Tibial nerve (tissue), 4 donors: ENCODE measurements at regions not wholly inside any gene's neighbourhood (a gene's known extent, or its start where the extent isn't known, plus 50 kb on each side); places are given as distances from the start of the nearest gene placed in this dataset.

Source experiments
- DNase-seq, 2 donors: peaks; one replicate each; pipeline ENCODE4 v3.0.0-alpha.2; 2019; ENCODE audit warnings: low spot score in 2 of 2
- H3K27ac ChIP-seq, 4 donors: fragments of 200-600 bp; sonication (generic) in 3 of 4; one replicate each; pipeline ENCODE4 v1.5.1; 2017 to 2019; ENCODE audit warnings: mild to moderate bottlenecking in 1 of 4
- H3K27me3 ChIP-seq, 2 donors: fragments of 200-600 bp; sonication (generic) in 1 of 2; one replicate each; pipeline versions ENCODE4 v1.5.1 to v1.6.0; 2017 to 2019
- H3K36me3 ChIP-seq, 3 donors: fragments of 200-600 bp; sonication (generic); one replicate each; pipeline ENCODE4 v1.5.1; 2018 to 2019
- H3K4me1 ChIP-seq, 4 donors: fragments of 200-600 bp; sonication (generic) in 3 of 4; one replicate each; pipeline ENCODE4 v1.5.1; 2017 to 2019
- H3K4me3 ChIP-seq, 4 donors: fragments of 200-600 bp; sonication (generic) in 3 of 4; one replicate each; pipeline ENCODE4 v1.5.1; 2017 to 2019; ENCODE audit warnings: mild to moderate bottlenecking in 1 of 4, moderate library complexity in 1 of 4
- H3K9me3 ChIP-seq, 4 donors: fragments of 200-600 bp; sonication (generic) in 3 of 4; one replicate each; pipeline ENCODE4 v1.5.1; 2017 to 2019
- CTCF ChIP-seq, 5 experiments: fragments of 200-600 bp in 3 of 5; fragments of 450-650 bp in 2 of 5; sonication (generic) in 3 of 5; IDR thresholded peaks; one replicate each; pipeline ENCODE4 v1.5.1; 2016 to 2019; ENCODE audit warnings: antibody characterized with exemption in 5 of 5, mild to moderate bottlenecking in 3 of 5, moderate library complexity in 2 of 5
- EP300 ChIP-seq, 2 donors: sonication (generic); formaldehyde crosslinking; IDR thresholded peaks; one replicate each; pipeline ENCODE4 v1.6.1; 2017; ENCODE audit warnings: antibody characterized with exemption in 2 of 2, mild to moderate bottlenecking in 1 of 2
- POLR2A ChIP-seq, 2 donors: fragments of 450-650 bp; IDR thresholded peaks; one replicate each; pipeline ENCODE4 v1.6.1; 2017; ENCODE audit warnings: antibody characterized with exemption in 2 of 2, mild to moderate bottlenecking in 2 of 2, moderate library complexity in 2 of 2
- WGBS, 2 donors: methylation state at CpG; one replicate each; pipeline ENCODE4 v1.1.5; 2018; 5-methylcytosine and 5-hydroxymethylcytosine counted together

GRCh38 chr9:86652736-86653135, 294.6 kb downstream of the GAS1 start:
- Histone ChIP-seq H3K36me3 (no peaks in the 10 kb centered on the region), H3K27ac (no peak overlapping the region), H3K4me3 (no peak overlapping the region), H3K9me3 (no peaks in the 10 kb centered on the region), H3K4me1 (peaks cover 0 to 5% (median 0%) of the 10 kb centered on the region in 4 donors), H3K27me3 (no peaks in the 10 kb centered on the region)
- TF ChIP-seq CTCF (IDR thresholded peaks at IDR 0.05) (no peak), POLR2A (IDR thresholded peaks at IDR 0.05) (no peak), EP300 (IDR thresholded peaks at IDR 0.05) (no peak)
- no peak for DNase-seq
- 56 to 60% methylated on average over 2 of the region's 2 CpGs for WGBS, 2 donors

- peaks cover 0 to 5% (median 0%) of the 10 kb centered on the region in 4 donors for H3K4me1 ChIP-seq
- no peak overlapping the region for H3K4me3 ChIP-seq
- no peak for TF ChIP-seq EP300 (IDR thresholded peaks at IDR 0.05)
- no peak for TF ChIP-seq POLR2A (IDR thresholded peaks at IDR 0.05)
- TF ChIP-seq CTCF (IDR thresholded peaks at IDR 0.05) = no peak
- no peak for DNase-seq
- H3K27me3 ChIP-seq = no peaks in the 10 kb centered on the region
- H3K36me3 ChIP-seq = no peaks in the 10 kb centered on the region
- no peak overlapping the region for H3K27ac ChIP-seq
- no peaks in the 10 kb centered on the region for H3K9me3 ChIP-seq
- WGBS, 2 donors = 85 to 93% methylated on average over 4 of the region's 4 CpGs
These were observed 295.7 kb upstream of the TUT7 start for GRCh38 chr9:86649913-86650312.

GRCh38 chr9:86648828-86649170, 294.6 kb upstream of the TUT7 start:
- TF ChIP-seq POLR2A (IDR thresholded peaks at IDR 0.05) (no peak), EP300 (IDR thresholded peaks at IDR 0.05) (no peak), CTCF (IDR thresholded peaks at IDR 0.05) (no peak)
- Histone ChIP-seq H3K4me1 (peaks cover 0 to 5% (median 0%) of the 10 kb centered on the region in 4 donors), H3K27ac (no peak overlapping the region), H3K9me3 (no peaks in the 10 kb centered on the region), H3K4me3 (no peak overlapping the region), H3K27me3 (no peaks in the 10 kb centered on the region), H3K36me3 (no peaks in the 10 kb centered on the region)
- 91 to 94% methylated on average over 6 of the region's 6 CpGs for WGBS, 2 donors
- no peak for DNase-seq

GRCh38 chr9:86648156-86648827, 294.1 kb upstream of the TUT7 start:
- TF ChIP-seq CTCF (IDR thresholded peaks at IDR 0.05) (no peak), EP300 (IDR thresholded peaks at IDR 0.05) (no peak), POLR2A (IDR thresholded peaks at IDR 0.05) (no peak)
- no peak overlapping the region for H3K27ac ChIP-seq
- 97 to 98% methylated on average over 4 of the region's 4 CpGs for WGBS, 2 donors
- no peak overlapping the region for H3K4me3 ChIP-seq
- peaks cover 0 to 5% (median 0%) of the 10 kb centered on the region in 4 donors for H3K4me1 ChIP-seq
- no peaks in the 10 kb centered on the region for H3K36me3 ChIP-seq
- H3K27me3 ChIP-seq = no peaks in the 10 kb centered on the region
- DNase-seq = no peak
- no peaks in the 10 kb centered on the region for H3K9me3 ChIP-seq

- H3K27ac ChIP-seq = no peak overlapping the region
- no peak overlapping the region for H3K4me3 ChIP-seq
- 61 to 67% methylated on average over 21 of the region's 21 CpGs for WGBS, 2 donors
- no peaks in the 10 kb centered on the region for H3K9me3 ChIP-seq
- DNase-seq = no peak
- no peaks in the 10 kb centered on the region for H3K4me1 ChIP-seq
- TF ChIP-seq POLR2A (IDR thresholded peaks at IDR 0.05) = no peak
- TF ChIP-seq CTCF (IDR thresholded peaks at IDR 0.05) = no peak
- TF ChIP-seq EP300 (IDR thresholded peaks at IDR 0.05) = no peak
- no peaks in the 10 kb centered on the region for H3K27me3 ChIP-seq
- H3K36me3 ChIP-seq = no peaks in the 10 kb centered on the region
These were observed 291.1 kb upstream of the TUT7 start for GRCh38 chr9:86645303-86645702.
